OCI-LY3 (cell line): ENCODE measurements at regions not wholly inside any gene's neighbourhood (a gene's known extent, or its start where the extent isn't known, plus 50 kb on each side); places are given as distances from the start of the nearest gene placed in this dataset.

Experiments
- H2AFZ ChIP-seq: fragments of 200-600, 300-600 bp; shearing (Covaris generic); 2 replicates; pipeline ENCODE4 v1.6.0; 2014; ENCODE audit warnings: antibody characterized with exemption, low read depth, low read length
- H3K27ac ChIP-seq: fragments of 200-600, 300-600 bp; sonication (generic); 2 replicates; pipeline ENCODE4 v1.5.1; 2014; ENCODE audit warnings: mild to moderate bottlenecking, low read length, moderate library complexity, mixed read lengths
- H3K27me3 ChIP-seq: fragments of 200-600, 300-600 bp; sonication (generic); 2 replicates; pipeline ENCODE4 v1.6.1; 2014; ENCODE audit warnings: low read depth, low read length, mixed read lengths
- H3K36me3 ChIP-seq: fragments of 200-600, 300-600 bp; sonication (generic); replicated peaks from 2 replicates; pipeline ENCODE3; 2014; ENCODE audit warnings: low read depth, low read length, mixed read lengths
- H3K4me1 ChIP-seq: fragments of 300-600, 200-600 bp; sonication (generic); 2 replicates; pipeline ENCODE4 v1.6.1; 2014; ENCODE audit warnings: low read length, mixed read lengths
- H3K4me2 ChIP-seq: fragments of 200-600, 300-600 bp; sonication (generic); 2 replicates; pipeline ENCODE4 v1.6.1; 2014; ENCODE audit warnings: low read length, mixed read lengths
- H3K4me3 ChIP-seq: fragments of 300-600, 200-600 bp; sonication (generic); 2 replicates; pipeline ENCODE4 v1.5.1; 2014; ENCODE audit warnings: antibody characterized with exemption, mild to moderate bottlenecking, low read length, moderate library complexity
- H3K79me2 ChIP-seq: fragments of 300-600, 200-600 bp; shearing (Covaris generic); 2 replicates; pipeline ENCODE4 v1.6.1; 2014; ENCODE audit warnings: mild to moderate bottlenecking, low read length, mixed read lengths
- H3K9ac ChIP-seq: fragments of 300-600, 200-600 bp; shearing (Covaris generic); 2 replicates; pipeline ENCODE4 v1.6.0; 2014; ENCODE audit warnings: mild to moderate bottlenecking, low read length, moderate library complexity
- H3K9me3 ChIP-seq: fragments of 200-600, 300-600 bp; shearing (Covaris generic); 2 replicates; pipeline ENCODE4 v1.6.1; 2014; ENCODE audit warnings: low read length, mixed read lengths; ENCODE audit not compliant: insufficient read depth
- H4K20me1 ChIP-seq: fragments of 200-600, 300-600 bp; sonication (generic); 2 replicates; pipeline ENCODE4 v1.6.1; 2016; ENCODE audit warnings: low read length, mixed read lengths; ENCODE audit not compliant: insufficient read depth
- CTCF ChIP-seq: fragments of 200-600, 300-600 bp; sonication (generic); IDR thresholded peaks from 2 replicates; pipeline ENCODE4 v1.5.1; 2014; ENCODE audit warnings: antibody characterized with exemption, low read length, low read depth
- EZH2phosphoT487 ChIP-seq: fragments of 200-600 bp; shearing (Covaris generic); IDR thresholded peaks from 2 replicates; pipeline ENCODE4 v1.6.1; 2018; ENCODE audit warnings: antibody characterized with exemption, mixed run types, low read depth

DNA sequence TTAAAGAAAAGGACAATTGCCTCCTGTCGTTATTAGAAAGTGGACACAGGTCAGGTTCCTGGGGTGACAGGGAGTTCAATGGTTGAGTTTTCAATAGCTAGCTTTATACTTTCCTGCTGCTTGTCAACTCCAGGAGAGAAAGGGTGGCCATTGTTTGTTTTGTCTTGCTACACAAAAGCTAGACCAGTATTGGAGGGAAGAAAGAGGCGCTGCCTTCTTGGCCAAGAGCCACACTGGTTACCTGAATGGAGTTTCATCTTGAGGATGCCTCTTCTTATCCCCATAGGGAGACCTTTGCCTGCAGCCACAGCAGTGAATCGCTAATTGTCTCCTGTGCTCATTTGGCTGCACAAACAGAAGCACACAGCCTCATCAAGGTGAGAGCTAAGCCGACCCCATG, 279.4 kb upstream of the GRIA1 start:
- no peaks in the 10 kb centered on the region for H3K4me1 ChIP-seq
- no peak for TF ChIP-seq EZH2phosphoT487
- TF ChIP-seq CTCF: no peak
- no peak overlapping the region for H2AFZ ChIP-seq
- H3K9ac ChIP-seq: no peak overlapping the region
- no peak overlapping the region for H3K4me2 ChIP-seq
- H3K27ac ChIP-seq: no peak overlapping the region
- no peaks in the 10 kb centered on the region for H3K79me2 ChIP-seq
- H4K20me1 ChIP-seq: no peaks in the 10 kb centered on the region
- H3K36me3 ChIP-seq: no peaks in the 10 kb centered on the region
- H3K9me3 ChIP-seq: no peaks in the 10 kb centered on the region
- no peaks in the 10 kb centered on the region for H3K27me3 ChIP-seq
- H3K4me3 ChIP-seq: no peak overlapping the region

- no peak overlapping the region for H3K9ac ChIP-seq
- H3K36me3 ChIP-seq: no peaks in the 10 kb centered on the region
- no peaks in the 10 kb centered on the region for H3K79me2 ChIP-seq
- no peaks in the 10 kb centered on the region for H3K27me3 ChIP-seq
- no peak overlapping the region for H3K4me3 ChIP-seq
- no peaks in the 10 kb centered on the region for H3K9me3 ChIP-seq
- H4K20me1 ChIP-seq: no peaks in the 10 kb centered on the region
- no peaks in the 10 kb centered on the region for H3K4me1 ChIP-seq
- H3K27ac ChIP-seq: no peak overlapping the region
- H3K4me2 ChIP-seq: no peak overlapping the region
- TF ChIP-seq EZH2phosphoT487 (no peak), CTCF (no peak)
- no peak overlapping the region for H2AFZ ChIP-seq
These were observed 278.0 kb upstream of the GRIA1 start for GRCh38 chr5:153212471-153212870.

DNA sequence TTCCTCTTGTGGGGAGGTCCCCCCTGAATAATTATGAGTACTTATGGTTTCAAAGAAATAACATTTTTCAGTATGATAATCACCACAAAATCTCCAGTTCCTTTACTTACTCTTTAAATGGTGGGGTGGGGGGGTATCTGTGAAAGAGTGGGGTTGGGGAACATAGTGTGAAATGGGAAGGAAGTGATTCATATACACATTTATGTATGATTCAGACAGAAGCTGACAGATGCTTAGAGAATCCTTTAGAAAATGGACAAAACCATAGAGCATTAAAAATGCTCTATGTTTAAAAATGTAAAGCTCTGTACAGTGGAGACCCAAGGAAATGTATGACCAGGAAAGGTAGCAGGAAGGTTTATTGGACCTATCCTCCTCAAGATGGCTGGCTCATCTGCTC, 267.5 kb upstream of the GRIA1 start:
- Histone ChIP-seq H3K9me3 (no peaks in the 10 kb centered on the region), H3K4me3 (no peak overlapping the region), H3K4me1 (peaks cover 17% of the 10 kb centered on the region), H3K36me3 (no peaks in the 10 kb centered on the region), H3K27ac (peak overlapping the region; percentile 61), H3K79me2 (no peaks in the 10 kb centered on the region), H3K4me2 (peak overlapping the region; percentile 54), H2AFZ (no peak overlapping the region), H3K27me3 (no peaks in the 10 kb centered on the region), H4K20me1 (no peaks in the 10 kb centered on the region), H3K9ac (peak overlapping the region; percentile 26; the same call in 1 of the 2 replicates)
- no peak for TF ChIP-seq EZH2phosphoT487
- TF ChIP-seq CTCF: no peak

DNA sequence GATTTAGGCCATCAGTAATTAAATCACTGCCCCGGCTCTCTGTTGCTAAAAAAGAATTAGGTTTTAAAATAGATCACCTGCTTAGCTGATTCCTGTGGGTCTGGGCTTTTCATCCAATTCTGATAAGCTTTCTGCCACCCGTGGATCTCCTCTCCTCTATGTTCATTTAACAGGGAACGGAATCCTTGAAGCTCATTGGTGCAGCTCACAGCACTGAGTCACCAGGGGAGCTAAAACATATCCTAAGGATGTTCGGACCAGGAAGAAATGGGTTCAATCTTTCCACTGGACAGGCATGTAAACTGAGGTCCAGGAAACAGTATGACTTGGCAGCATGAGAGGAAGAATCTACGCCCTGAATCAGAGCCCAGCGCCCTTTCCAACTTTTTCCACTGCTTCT, 267.1 kb upstream of the GRIA1 start:
- Histone ChIP-seq H4K20me1 (no peaks in the 10 kb centered on the region), H2AFZ (no peak overlapping the region), H3K27me3 (no peaks in the 10 kb centered on the region), H3K79me2 (no peaks in the 10 kb centered on the region), H3K4me3 (no peak overlapping the region), H3K9ac (peak overlapping the region; percentile 26; the same call in 1 of the 2 replicates), H3K27ac (peak overlapping the region; percentile 61), H3K4me2 (peak overlapping the region; percentile 54), H3K9me3 (no peaks in the 10 kb centered on the region), H3K4me1 (peaks cover 17% of the 10 kb centered on the region), H3K36me3 (no peaks in the 10 kb centered on the region)
- TF ChIP-seq CTCF (no peak), EZH2phosphoT487 (no peak)
